Keratinocyte (primary cell): ENCODE measurements at regions not wholly inside any gene's neighbourhood (a gene's known extent, or its start where the extent isn't known, plus 50 kb on each side); places are given as distances from the start of the nearest gene placed in this dataset.

Experiments
- DNase-seq: peaks from one replicate; pipeline ENCODE4 v3.0.0-alpha.2; 2011; ENCODE audit warnings: low read depth, missing footprints, low spot score
- FAIRE-seq: peaks from 2 replicates; lab custom pipeline; 2011; peaks lifted over from hg19 to GRCh38; lab: Jason Lieb, UNC
- H2AFZ ChIP-seq: 2 replicates; pipeline ENCODE4 v1.6.0; 2012; ENCODE audit warnings: low read length, control low read depth, inconsistent platforms; ENCODE audit not compliant: control insufficient read depth
- H3K27ac ChIP-seq: 2 replicates; pipeline ENCODE4 v1.5.1; 2011; ENCODE audit warnings: low read length; ENCODE audit not compliant: control insufficient read depth, insufficient read depth
- H3K27me3 ChIP-seq: 3 replicates; pipeline ENCODE4 v1.6.0; 2011; ENCODE audit warnings: low read length; ENCODE audit not compliant: control insufficient read depth, insufficient read depth; ENCODE audit errors: extremely low read depth
- H3K36me3 ChIP-seq, 2 experiments: 2 replicates in 1 of 2; 3 replicates in 1 of 2; pipeline ENCODE4 v1.5.1; 2011; ENCODE audit warnings: low read length in 2 of 2, mild to moderate bottlenecking in 1 of 2; ENCODE audit not compliant: control insufficient read depth in 2 of 2, insufficient read depth in 2 of 2; ENCODE audit errors: extremely low read depth in 1 of 2
- H3K4me1 ChIP-seq: 3 replicates; pipeline ENCODE4 v1.5.1; 2011; ENCODE audit warnings: low read length; ENCODE audit not compliant: control insufficient read depth, insufficient read depth; ENCODE audit errors: extremely low read depth
- H3K4me2 ChIP-seq: 3 replicates; pipeline ENCODE4 v1.6.0; 2011; ENCODE audit warnings: low read depth, low read length; ENCODE audit not compliant: control insufficient read depth, insufficient read depth; ENCODE audit errors: extremely low read depth
- H3K4me3 ChIP-seq, 3 experiments: fragments of 200-600 bp in 1 of 3; sonication (generic) in 1 of 3; 2 replicates in 2 of 3; 3 replicates in 1 of 3; pipeline ENCODE4 v1.5.1; 2011 to 2016; ENCODE audit warnings: low read length in 3 of 3, mild to moderate bottlenecking in 3 of 3, control low read depth in 2 of 3, inconsistent platforms in 1 of 3, low read depth in 1 of 3, mixed read lengths in 1 of 3, mixed run types in 1 of 3, moderate library complexity in 1 of 3; ENCODE audit not compliant: control insufficient read depth in 2 of 3, insufficient read depth in 2 of 3; ENCODE audit errors: extremely low read depth in 1 of 3
- H3K79me2 ChIP-seq: 2 replicates; pipeline ENCODE4 v1.6.0; 2012; ENCODE audit warnings: low read length; ENCODE audit not compliant: control insufficient read depth, insufficient read depth
- H3K9ac ChIP-seq: 3 replicates; pipeline ENCODE4 v1.6.0; 2011; ENCODE audit warnings: low read length; ENCODE audit not compliant: control insufficient read depth, insufficient read depth; ENCODE audit errors: extremely low read depth
- H3K9me1 ChIP-seq: 3 replicates; pipeline ENCODE4 v1.6.0; 2011; ENCODE audit warnings: low read length; ENCODE audit not compliant: control insufficient read depth, insufficient read depth; ENCODE audit errors: extremely low read depth
- H3K9me3 ChIP-seq: 2 replicates; pipeline ENCODE4 v1.5.1; 2012; ENCODE audit warnings: low read depth, low read length; ENCODE audit not compliant: control insufficient read depth
- H4K20me1 ChIP-seq: 3 replicates; pipeline ENCODE4 v1.6.0; 2011; ENCODE audit warnings: low read length; ENCODE audit not compliant: control insufficient read depth, insufficient read depth; ENCODE audit errors: extremely low read depth
- EZH2 ChIP-seq: IDR thresholded peaks from one replicate; pipeline ENCODE4 v1.6.1; 2012; ENCODE audit warnings: inconsistent platforms, mild to moderate bottlenecking, low read length, moderate library complexity
- dilution Hi-C: fragments of 300-500 bp; cut with MboI; formaldehyde crosslinking; loops from one replicate; pipeline ENCODE4 v1.7.0; 2020; ENCODE audit warnings: low sequenced_read_pairs; ENCODE audit not compliant: extremely low pct_ligation_motif_present
- TF ChIP-seq, protein P1 (sequence below), 3 experiments: IDR thresholded peaks in 1 of 3; conservative IDR thresholded peaks in 1 of 3; optimal IDR thresholded peaks in 1 of 3; 2 replicates in 2 of 3; 3 replicates in 1 of 3; pipeline versions ENCODE3 to v1.5.1; 2011; ENCODE audit warnings: low read length in 3 of 3, mild to moderate bottlenecking in 3 of 3, moderate library complexity in 2 of 3, control low read depth in 1 of 3, inconsistent platforms in 1 of 3; ENCODE audit not compliant: insufficient read depth in 2 of 3; ENCODE audit errors: extremely low read depth in 1 of 3

- no peaks in the 10 kb centered on the region for H3K4me1 ChIP-seq
- no peaks in the 10 kb centered on the region for H3K79me2 ChIP-seq
- H3K27me3 ChIP-seq, result peaks cover 10% of the 10 kb centered on the region
- TF ChIP-seq, protein P1, sequence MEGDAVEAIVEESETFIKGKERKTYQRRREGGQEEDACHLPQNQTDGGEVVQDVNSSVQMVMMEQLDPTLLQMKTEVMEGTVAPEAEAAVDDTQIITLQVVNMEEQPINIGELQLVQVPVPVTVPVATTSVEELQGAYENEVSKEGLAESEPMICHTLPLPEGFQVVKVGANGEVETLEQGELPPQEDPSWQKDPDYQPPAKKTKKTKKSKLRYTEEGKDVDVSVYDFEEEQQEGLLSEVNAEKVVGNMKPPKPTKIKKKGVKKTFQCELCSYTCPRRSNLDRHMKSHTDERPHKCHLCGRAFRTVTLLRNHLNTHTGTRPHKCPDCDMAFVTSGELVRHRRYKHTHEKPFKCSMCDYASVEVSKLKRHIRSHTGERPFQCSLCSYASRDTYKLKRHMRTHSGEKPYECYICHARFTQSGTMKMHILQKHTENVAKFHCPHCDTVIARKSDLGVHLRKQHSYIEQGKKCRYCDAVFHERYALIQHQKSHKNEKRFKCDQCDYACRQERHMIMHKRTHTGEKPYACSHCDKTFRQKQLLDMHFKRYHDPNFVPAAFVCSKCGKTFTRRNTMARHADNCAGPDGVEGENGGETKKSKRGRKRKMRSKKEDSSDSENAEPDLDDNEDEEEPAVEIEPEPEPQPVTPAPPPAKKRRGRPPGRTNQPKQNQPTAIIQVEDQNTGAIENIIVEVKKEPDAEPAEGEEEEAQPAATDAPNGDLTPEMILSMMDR (optimal IDR thresholded peaks at IDR 0.05 in 1 of 3, IDR thresholded peaks at IDR 0.05 in 1 of 3, conservative IDR thresholded peaks at IDR 0.05 in 1 of 3; ENCODE audit: extremely low read depth in 1 of 3, insufficient read depth in 2 of 3, low read length in 3 of 3), result no peak
- no peak for TF ChIP-seq EZH2
- H3K9me3 ChIP-seq, result no peaks in the 10 kb centered on the region
- no peak overlapping the region for H3K4me2 ChIP-seq
- no peaks in the 10 kb centered on the region for H3K36me3 ChIP-seq
- no peak overlapping the region for H3K27ac ChIP-seq
- no peak overlapping the region for H2AFZ ChIP-seq
- no peaks in the 10 kb centered on the region for H4K20me1 ChIP-seq
- H3K9me1 ChIP-seq, result no peaks in the 10 kb centered on the region
- FAIRE-seq (no peak), DNase-seq (no peak)
- H3K4me3 ChIP-seq, result no peak overlapping the region
- dilution Hi-C loops, result no loop called here
- H3K9ac ChIP-seq, result no peak overlapping the region
These were observed 78.4 kb downstream of the CCDC185 start for GRCh38 chr1:223471566-223471965.

DNA sequence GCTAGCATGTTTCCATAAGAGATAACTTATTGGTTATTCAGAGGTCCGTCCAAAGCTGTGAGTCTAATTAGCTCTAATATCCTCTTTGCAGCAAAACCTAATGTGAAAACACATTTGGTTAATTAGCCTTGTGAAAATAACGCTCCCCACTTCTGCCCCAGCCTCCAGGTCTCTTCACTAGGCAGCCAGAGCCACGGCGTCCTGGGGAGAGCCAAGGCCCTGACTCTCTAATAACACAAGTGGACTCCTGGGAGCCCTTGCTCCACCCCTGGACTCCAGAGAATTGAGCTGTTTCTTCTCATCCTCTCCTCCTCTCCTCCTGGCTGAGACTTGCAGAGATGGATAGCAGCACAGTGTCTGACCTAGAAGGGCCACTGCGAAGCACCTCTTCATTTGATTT is 78.8 kb downstream of the CCDC185 start:
- no peaks in the 10 kb centered on the region for H3K9me1 ChIP-seq
- H3K27ac ChIP-seq, result no peak overlapping the region
- no peaks in the 10 kb centered on the region for H3K79me2 ChIP-seq
- no peak for TF ChIP-seq EZH2
- TF ChIP-seq, protein P1 (optimal IDR thresholded peaks at IDR 0.05 in 1 of 3, IDR thresholded peaks at IDR 0.05 in 1 of 3, conservative IDR thresholded peaks at IDR 0.05 in 1 of 3; ENCODE audit: extremely low read depth in 1 of 3, insufficient read depth in 2 of 3, low read length in 3 of 3), result no peak
- no peaks in the 10 kb centered on the region for H3K36me3 ChIP-seq
- no peaks in the 10 kb centered on the region for H3K9me3 ChIP-seq
- peaks cover 4% of the 10 kb centered on the region for H3K4me1 ChIP-seq
- peaks cover 10% of the 10 kb centered on the region for H3K27me3 ChIP-seq
- H2AFZ ChIP-seq, result no peak overlapping the region
- no peaks in the 10 kb centered on the region for H4K20me1 ChIP-seq
- dilution Hi-C loops, result no loop called here
- DNase-seq (no peak), FAIRE-seq (no peak)
- no peak overlapping the region for H3K4me3 ChIP-seq
- no peak overlapping the region for H3K9ac ChIP-seq
- no peak overlapping the region for H3K4me2 ChIP-seq
